ENCODE measurements at regions not wholly inside any gene's neighbourhood (a gene's known extent, or its start where the extent isn't known, plus 50 kb on each side); places are given as distances from the start of the nearest gene placed in this dataset.
"Not testable (repeated sequence)": the region's sequence is repeated elsewhere in the genome, so short reads cannot be mapped to it uniquely, and the experiment has no call there.

GRCh38 chr9:41655071-41655554 lies 466.0 kb upstream of the ZNG1F start:
- not testable (repeated sequence) for TF ChIP-seq POLR2A, CTCF (IDR thresholded peaks at IDR 0.05)
